Lung (tissue), 11 donors: ENCODE measurements at regions not wholly inside any gene's neighbourhood (a gene's known extent, or its start where the extent isn't known, plus 50 kb on each side); places are given as distances from the start of the nearest gene placed in this dataset.

Source experiments
- ATAC-seq: fragments of 200-7000 bp; cut with Tn5 transposase; one replicate; pipeline ENCODE4 v1.9.1; 2020; ENCODE audit warnings: moderate number of reproducible peaks; ENCODE audit not compliant: insufficient read depth, low FRiP score
- DNase-seq, 3 donors: peaks; one replicate each; pipeline ENCODE4 v3.0.0-alpha.2; 2013 to 2017
- H3K27ac ChIP-seq, 2 donors: one replicate each; pipeline ENCODE4 v1.5.1; 2013; ENCODE audit warnings: mild to moderate bottlenecking in 2 of 2, moderate library complexity in 2 of 2, control low read depth in 1 of 2, inconsistent platforms in 1 of 2, low read depth in 1 of 2, low read length in 1 of 2
- H3K27me3 ChIP-seq, 3 donors: one replicate each; pipeline ENCODE4 v1.5.1; 2013; ENCODE audit warnings: low read length in 2 of 3; ENCODE audit not compliant: control insufficient read depth in 3 of 3, insufficient read depth in 3 of 3
- H3K36me3 ChIP-seq, 4 donors: one replicate each; pipeline ENCODE4 v1.5.1; 2013; ENCODE audit warnings: low read length in 4 of 4, mild to moderate bottlenecking in 1 of 4, moderate library complexity in 1 of 4; ENCODE audit not compliant: control insufficient read depth in 4 of 4, insufficient read depth in 4 of 4
- H3K4me1 ChIP-seq, 5 donors: one replicate each; pipeline ENCODE4 v1.5.1; 2013; ENCODE audit warnings: low read length in 5 of 5, mild to moderate bottlenecking in 2 of 5, moderate library complexity in 1 of 5; ENCODE audit not compliant: control insufficient read depth in 5 of 5, insufficient read depth in 5 of 5
- H3K4me3 ChIP-seq: one replicate; pipeline ENCODE4 v1.5.1; 2013; ENCODE audit warnings: mild to moderate bottlenecking, control low read depth, moderate library complexity
- H3K9ac ChIP-seq, 2 donors: one replicate each; pipeline ENCODE4 v1.5.1; 2013; ENCODE audit warnings: low read length in 2 of 2, control low read depth in 1 of 2; ENCODE audit not compliant: insufficient read depth in 1 of 2
- H3K9me3 ChIP-seq, 4 donors: one replicate each; pipeline ENCODE4 v1.5.1; 2013; ENCODE audit warnings: low read length in 3 of 4, mild to moderate bottlenecking in 1 of 4, moderate library complexity in 1 of 4; ENCODE audit not compliant: control insufficient read depth in 4 of 4, insufficient read depth in 3 of 4
- WGBS, 2 donors: extraction: QIAGEN DNeasy Blood & Tissue Kit; methylation state at CpG; one replicate each; pipeline ENCODE4 v1.1.7; 2013; 5-methylcytosine and 5-hydroxymethylcytosine counted together
- TF ChIP-seq, protein P1 (sequence below): IDR thresholded peaks from 2 replicates; pipeline ENCODE4 v1.5.1; 2012; ENCODE audit warnings: mild to moderate bottlenecking; ENCODE audit errors: control extremely low read depth, extremely low read depth
- donor health status: control.
- donor health status: control.
- donor health status: Bipolar disorder and iron deficiency.
- donor health status: healthy.
- donor health status: DM: yes; HTN: yes; CAD: no.

DNA sequence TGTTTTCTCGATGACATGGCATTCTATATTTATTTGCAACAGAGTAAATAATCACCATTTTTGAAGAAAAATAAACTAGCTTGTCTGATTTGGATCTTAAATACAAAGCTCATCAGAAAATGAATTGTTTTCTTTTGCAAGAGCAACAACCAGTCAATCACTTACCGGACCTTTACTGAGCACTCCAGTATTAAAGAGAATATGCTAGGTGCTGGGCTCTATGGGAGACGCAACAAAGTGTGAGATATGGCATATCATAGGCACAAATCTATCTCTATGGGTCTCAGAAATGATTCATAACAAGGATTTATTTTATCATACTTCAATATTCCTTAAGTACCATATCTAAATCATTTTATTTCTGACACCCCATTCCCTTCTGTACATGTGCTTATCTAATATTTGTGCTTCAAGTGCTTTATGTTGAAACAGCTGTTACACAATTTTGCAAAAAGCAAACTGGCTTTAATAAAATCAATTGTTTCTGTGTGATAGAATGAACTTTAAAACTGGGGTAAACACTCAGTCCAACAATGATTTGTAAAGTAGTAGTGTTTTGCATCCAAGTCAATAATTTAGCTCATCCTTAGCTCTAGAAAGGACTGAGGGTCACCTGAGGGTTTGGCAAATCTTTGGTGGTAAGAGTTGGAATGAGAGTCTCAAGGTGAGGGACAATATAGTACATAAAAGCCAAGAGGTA lies 88.4 kb upstream of the SPANXB1 start:
- Histone ChIP-seq H3K4me3 (no peak overlapping the region), H3K27me3 (no peaks in the 10 kb centered on the region), H3K4me1 (peaks cover 0 to 13% (median 0%) of the 10 kb centered on the region in 5 donors), H3K9ac (no peak overlapping the region), H3K36me3 (no peaks in the 10 kb centered on the region), H3K27ac (no peak overlapping the region), H3K9me3 (no peaks in the 10 kb centered on the region)
- WGBS, 2 donors: 75 to 84% methylated on average over 3 of the region's 3 CpGs
- peak in 1 of 3 donors; percentile 40 for DNase-seq
- TF ChIP-seq, protein P1, sequence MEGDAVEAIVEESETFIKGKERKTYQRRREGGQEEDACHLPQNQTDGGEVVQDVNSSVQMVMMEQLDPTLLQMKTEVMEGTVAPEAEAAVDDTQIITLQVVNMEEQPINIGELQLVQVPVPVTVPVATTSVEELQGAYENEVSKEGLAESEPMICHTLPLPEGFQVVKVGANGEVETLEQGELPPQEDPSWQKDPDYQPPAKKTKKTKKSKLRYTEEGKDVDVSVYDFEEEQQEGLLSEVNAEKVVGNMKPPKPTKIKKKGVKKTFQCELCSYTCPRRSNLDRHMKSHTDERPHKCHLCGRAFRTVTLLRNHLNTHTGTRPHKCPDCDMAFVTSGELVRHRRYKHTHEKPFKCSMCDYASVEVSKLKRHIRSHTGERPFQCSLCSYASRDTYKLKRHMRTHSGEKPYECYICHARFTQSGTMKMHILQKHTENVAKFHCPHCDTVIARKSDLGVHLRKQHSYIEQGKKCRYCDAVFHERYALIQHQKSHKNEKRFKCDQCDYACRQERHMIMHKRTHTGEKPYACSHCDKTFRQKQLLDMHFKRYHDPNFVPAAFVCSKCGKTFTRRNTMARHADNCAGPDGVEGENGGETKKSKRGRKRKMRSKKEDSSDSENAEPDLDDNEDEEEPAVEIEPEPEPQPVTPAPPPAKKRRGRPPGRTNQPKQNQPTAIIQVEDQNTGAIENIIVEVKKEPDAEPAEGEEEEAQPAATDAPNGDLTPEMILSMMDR: no peak
- ATAC-seq: no peak

DNA sequence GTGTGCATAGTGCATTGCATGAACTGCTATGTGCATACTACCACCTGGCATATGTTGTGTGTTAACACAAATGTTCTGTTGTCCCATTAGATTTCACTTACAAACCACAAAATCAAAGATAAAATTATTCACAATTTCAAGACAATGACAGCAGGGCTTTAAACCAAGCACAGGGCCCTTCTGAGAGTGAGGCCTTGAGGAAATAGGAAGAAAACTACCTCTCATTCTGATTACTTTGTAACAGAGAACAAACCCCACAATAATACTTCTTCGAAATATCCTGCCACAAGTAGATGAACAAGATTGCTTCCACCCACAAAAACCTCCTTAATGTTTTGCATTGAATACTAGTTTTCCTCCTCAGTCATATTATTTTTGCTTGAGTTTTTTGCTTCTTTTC lies 85.5 kb upstream of the SPANXB1 start:
- H3K27ac ChIP-seq: no peak overlapping the region
- WGBS, 2 donors: 75 to 81% methylated on average over 1 of the region's 1 CpG
- H3K9ac ChIP-seq: no peak overlapping the region
- TF ChIP-seq, protein P1: no peak
- DNase-seq (no peak), ATAC-seq (no peak)
- H3K36me3 ChIP-seq: no peaks in the 10 kb centered on the region
- peaks cover 0 to 13% (median 0%) of the 10 kb centered on the region in 5 donors for H3K4me1 ChIP-seq
- no peak overlapping the region for H3K4me3 ChIP-seq
- no peaks in the 10 kb centered on the region for H3K27me3 ChIP-seq
- H3K9me3 ChIP-seq: no peaks in the 10 kb centered on the region

DNA sequence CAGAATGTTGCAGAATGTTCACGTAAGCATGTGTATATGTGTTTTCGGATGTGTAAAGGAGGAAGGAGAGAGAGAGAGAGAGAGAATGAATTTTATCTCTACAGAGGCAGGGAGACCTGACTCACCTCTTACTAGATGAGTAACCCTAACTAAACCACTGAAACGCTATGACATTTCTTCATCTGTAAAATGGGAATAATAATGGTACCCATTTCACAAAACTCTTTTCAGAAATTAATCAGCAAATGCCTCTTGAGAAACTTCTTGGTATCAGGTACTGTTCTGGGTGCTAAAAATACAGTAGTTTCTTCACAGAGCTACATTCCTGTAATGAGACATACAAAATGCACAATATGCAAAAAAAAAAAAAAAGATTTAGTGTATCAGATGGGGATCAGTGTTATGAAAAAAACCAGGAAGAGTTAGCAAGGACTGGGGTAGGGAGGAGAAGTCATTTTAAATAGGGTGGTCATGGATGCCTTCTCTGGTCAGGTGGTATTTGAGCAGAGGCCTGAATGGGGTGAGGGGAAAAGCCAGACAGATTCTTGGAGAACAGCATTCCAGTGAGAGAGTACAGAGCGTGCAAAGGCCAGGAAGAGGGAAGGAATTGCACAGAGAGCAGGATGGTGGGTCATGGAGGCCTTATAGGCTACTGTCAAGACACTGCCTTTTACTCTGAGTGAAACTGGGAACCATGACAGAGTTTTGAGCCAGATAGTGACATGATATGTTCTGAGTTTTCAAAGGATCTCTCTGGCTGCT lies 84.9 kb upstream of the SPANXB1 start:
- TF ChIP-seq, protein P1: no peak
- DNase-seq (peak in 1 of 3 donors; percentile 37), ATAC-seq (no peak)
- no peak overlapping the region for H3K27ac ChIP-seq
- H3K4me3 ChIP-seq: no peak overlapping the region
- no peaks in the 10 kb centered on the region for H3K9me3 ChIP-seq
- no peaks in the 10 kb centered on the region for H3K36me3 ChIP-seq
- no peak overlapping the region for H3K9ac ChIP-seq
- peaks cover 0 to 13% (median 0%) of the 10 kb centered on the region in 5 donors for H3K4me1 ChIP-seq
- no peaks in the 10 kb centered on the region for H3K27me3 ChIP-seq
- WGBS, 2 donors: 78 to 87% methylated on average over 4 of the region's 4 CpGs
